ENCODE measurements at regions not wholly inside any gene's neighbourhood (a gene's known extent, or its start where the extent isn't known, plus 50 kb on each side); places are given as distances from the start of the nearest gene placed in this dataset.

DNA sequence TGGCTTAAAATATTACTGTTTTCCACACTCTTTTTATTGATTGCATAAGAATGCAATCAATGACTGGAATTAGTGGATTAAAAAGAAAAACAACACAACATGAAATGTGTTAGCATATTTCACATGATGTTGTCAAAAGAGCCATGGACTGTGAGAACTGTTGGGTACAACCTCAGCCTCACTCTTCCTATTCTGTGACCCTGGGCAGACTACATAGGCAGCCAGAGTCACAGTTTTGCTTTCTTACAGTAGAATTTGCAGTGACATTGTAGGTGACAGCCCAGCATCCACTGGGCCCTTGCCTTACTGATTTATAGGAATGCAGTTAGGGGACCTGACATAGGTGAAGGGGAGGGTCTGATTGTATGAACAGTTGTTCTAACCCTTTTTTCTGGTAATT is 471.4 kb upstream of the SLC35B3 start:
- no peak for TF ChIP-seq CEBPB (IDR thresholded peaks at IDR 0.05)
- no peak for TF ChIP-seq FOXM1 (IDR thresholded peaks at IDR 0.05; ENCODE audit: borderline replicate concordance, low read depth)
- TF ChIP-seq, protein P1, sequence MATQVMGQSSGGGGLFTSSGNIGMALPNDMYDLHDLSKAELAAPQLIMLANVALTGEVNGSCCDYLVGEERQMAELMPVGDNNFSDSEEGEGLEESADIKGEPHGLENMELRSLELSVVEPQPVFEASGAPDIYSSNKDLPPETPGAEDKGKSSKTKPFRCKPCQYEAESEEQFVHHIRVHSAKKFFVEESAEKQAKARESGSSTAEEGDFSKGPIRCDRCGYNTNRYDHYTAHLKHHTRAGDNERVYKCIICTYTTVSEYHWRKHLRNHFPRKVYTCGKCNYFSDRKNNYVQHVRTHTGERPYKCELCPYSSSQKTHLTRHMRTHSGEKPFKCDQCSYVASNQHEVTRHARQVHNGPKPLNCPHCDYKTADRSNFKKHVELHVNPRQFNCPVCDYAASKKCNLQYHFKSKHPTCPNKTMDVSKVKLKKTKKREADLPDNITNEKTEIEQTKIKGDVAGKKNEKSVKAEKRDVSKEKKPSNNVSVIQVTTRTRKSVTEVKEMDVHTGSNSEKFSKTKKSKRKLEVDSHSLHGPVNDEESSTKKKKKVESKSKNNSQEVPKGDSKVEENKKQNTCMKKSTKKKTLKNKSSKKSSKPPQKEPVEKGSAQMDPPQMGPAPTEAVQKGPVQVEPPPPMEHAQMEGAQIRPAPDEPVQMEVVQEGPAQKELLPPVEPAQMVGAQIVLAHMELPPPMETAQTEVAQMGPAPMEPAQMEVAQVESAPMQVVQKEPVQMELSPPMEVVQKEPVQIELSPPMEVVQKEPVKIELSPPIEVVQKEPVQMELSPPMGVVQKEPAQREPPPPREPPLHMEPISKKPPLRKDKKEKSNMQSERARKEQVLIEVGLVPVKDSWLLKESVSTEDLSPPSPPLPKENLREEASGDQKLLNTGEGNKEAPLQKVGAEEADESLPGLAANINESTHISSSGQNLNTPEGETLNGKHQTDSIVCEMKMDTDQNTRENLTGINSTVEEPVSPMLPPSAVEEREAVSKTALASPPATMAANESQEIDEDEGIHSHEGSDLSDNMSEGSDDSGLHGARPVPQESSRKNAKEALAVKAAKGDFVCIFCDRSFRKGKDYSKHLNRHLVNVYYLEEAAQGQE (IDR thresholded peaks at IDR 0.05; ENCODE audit: low read depth), result no peak
- no peak for TF ChIP-seq TEAD4 (IDR thresholded peaks at IDR 0.05)
- no peak for TF ChIP-seq EGR1 (IDR thresholded peaks at IDR 0.05)
- no peak for TF ChIP-seq EP300 (IDR thresholded peaks at IDR 0.05; ENCODE audit: borderline replicate concordance)
- TF ChIP-seq RAD21 (IDR thresholded peaks at IDR 0.05; ENCODE audit: low read depth), result no peak
- TF ChIP-seq, protein P2, sequence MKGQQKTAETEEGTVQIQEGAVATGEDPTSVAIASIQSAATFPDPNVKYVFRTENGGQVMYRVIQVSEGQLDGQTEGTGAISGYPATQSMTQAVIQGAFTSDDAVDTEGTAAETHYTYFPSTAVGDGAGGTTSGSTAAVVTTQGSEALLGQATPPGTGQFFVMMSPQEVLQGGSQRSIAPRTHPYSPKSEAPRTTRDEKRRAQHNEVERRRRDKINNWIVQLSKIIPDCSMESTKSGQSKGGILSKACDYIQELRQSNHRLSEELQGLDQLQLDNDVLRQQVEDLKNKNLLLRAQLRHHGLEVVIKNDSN (IDR thresholded peaks at IDR 0.05), result no peak
- TF ChIP-seq, protein P3, sequence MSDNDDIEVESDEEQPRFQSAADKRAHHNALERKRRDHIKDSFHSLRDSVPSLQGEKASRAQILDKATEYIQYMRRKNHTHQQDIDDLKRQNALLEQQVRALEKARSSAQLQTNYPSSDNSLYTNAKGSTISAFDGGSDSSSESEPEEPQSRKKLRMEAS (IDR thresholded peaks at IDR 0.05), result no peak
- no peak for TF ChIP-seq NFIC (IDR thresholded peaks at IDR 0.05)

Measured in Ishikawa (cell line).